SK-N-SH (cell line): ENCODE measurements at regions not wholly inside any gene's neighbourhood (a gene's known extent, or its start where the extent isn't known, plus 50 kb on each side); places are given as distances from the start of the nearest gene placed in this dataset.

Experiments
- CTCF ChIA-PET: fragments of 300-600, 350-600 bp; formaldehyde crosslinking; extraction: SDS; loops from one replicate; lab custom pipeline; 2021; lab: Yijun Ruan, JAX
- POLR2A ChIA-PET: fragments of 350-600 bp; sonication (Branson Sonifier 250); formaldehyde crosslinking; extraction: SDS; loops from one replicate; lab custom pipeline; 2020; ENCODE audit warnings: antibody characterized with exemption, inconsistent platforms; lab: Yijun Ruan, JAX
- DNase-seq: peaks from one replicate; pipeline ENCODE4 v3.0.0; 2012
- H2AFZ ChIP-seq: fragments of 200-600 bp; sonication (generic); 2 replicates; pipeline ENCODE4 v1.8.1; 2016; ENCODE audit warnings: antibody characterized with exemption, mild to moderate bottlenecking, low read depth
- H3F3A ChIP-seq: fragments of 200-600 bp; sonication (generic); replicated peaks from 2 replicates; pipeline ENCODE3; 2016; ENCODE audit warnings: antibody characterized with exemption, mild to moderate bottlenecking; ENCODE audit not compliant: insufficient read depth
- H3K27ac ChIP-seq, 2 experiments: fragments of 200-500 bp in 1 of 2; fragments of 200-600 bp in 1 of 2; sonication (Bioruptor generic) in 1 of 2; sonication (generic), shearing (Covaris generic) in 1 of 2; 2 replicates each; pipeline versions ENCODE4 v1.5.1 to v1.6.1; 2014 to 2016; ENCODE audit warnings: low read depth in 2 of 2, inconsistent platforms in 1 of 2, low read length in 1 of 2, mild to moderate bottlenecking in 1 of 2, mixed read lengths in 1 of 2
- H3K27me3 ChIP-seq: fragments of 200-600 bp; sonication (generic), shearing (Covaris generic); 2 replicates; pipeline ENCODE4 v1.6.1; 2016; ENCODE audit warnings: mixed run types; ENCODE audit not compliant: insufficient read depth
- H3K36me3 ChIP-seq, 2 experiments: fragments of 200-500 bp in 1 of 2; fragments of 200-600 bp in 1 of 2; sonication (Bioruptor generic) in 1 of 2; sonication (generic) in 1 of 2; replicated peaks in 1 of 2; 2 replicates each; pipeline versions ENCODE3 to v1.5.1; 2014 to 2016; ENCODE audit warnings: low read length in 1 of 2, mild to moderate bottlenecking in 1 of 2; ENCODE audit not compliant: insufficient read depth in 2 of 2, control insufficient read depth in 1 of 2
- H3K4me1 ChIP-seq, 2 experiments: fragments of 200-500 bp in 1 of 2; fragments of 200-600 bp in 1 of 2; sonication (Bioruptor generic) in 1 of 2; sonication (generic), shearing (Covaris generic) in 1 of 2; 2 replicates each; pipeline versions ENCODE4 v1.5.1 to v1.6.1; 2014 to 2016; ENCODE audit warnings: low read depth in 1 of 2, low read length in 1 of 2, mixed run types in 1 of 2; ENCODE audit not compliant: insufficient read depth in 2 of 2, control insufficient read depth in 1 of 2
- H3K4me2 ChIP-seq: fragments of 200-600 bp; sonication (generic), shearing (Covaris generic); 2 replicates; pipeline ENCODE4 v1.6.1; 2017; ENCODE audit warnings: mixed run types
- H3K4me3 ChIP-seq, 2 experiments: fragments of 200-500 bp in 1 of 2; fragments of 200-600 bp in 1 of 2; sonication (Bioruptor generic) in 1 of 2; sonication (generic), shearing (Covaris generic) in 1 of 2; 2 replicates each; pipeline versions ENCODE4 v1.5.1 to v1.8.1; 2014 to 2016; ENCODE audit warnings: low read depth in 2 of 2, inconsistent platforms in 1 of 2, low read length in 1 of 2, mild to moderate bottlenecking in 1 of 2, mixed read lengths in 1 of 2, moderate library complexity in 1 of 2
- H3K79me2 ChIP-seq: fragments of 200-600 bp; sonication (generic); 2 replicates; pipeline ENCODE4 v1.8.1; 2017; ENCODE audit warnings: mild to moderate bottlenecking; ENCODE audit not compliant: insufficient read depth
- H3K9ac ChIP-seq: fragments of 200-600 bp; sonication (generic); 2 replicates; pipeline ENCODE4 v1.6.1; 2017; ENCODE audit warnings: mixed run types
- H3K9me2 ChIP-seq: fragments of 200-600 bp; sonication (generic); 2 replicates; pipeline ENCODE4 v1.6.1; 2017; ENCODE audit warnings: mixed run types
- H3K9me3 ChIP-seq: fragments of 200-600 bp; sonication (generic); 2 replicates; pipeline ENCODE4 v1.6.1; 2017; ENCODE audit warnings: mixed run types, mild to moderate bottlenecking, moderate library complexity
- H4K20me1 ChIP-seq: fragments of 200-600 bp; sonication (generic); 2 replicates; pipeline ENCODE4 v1.6.1; 2017; ENCODE audit warnings: mild to moderate bottlenecking, mixed run types; ENCODE audit not compliant: insufficient read depth
- FOSL2 ChIP-seq: IDR thresholded peaks from 2 replicates; pipeline ENCODE4 v1.4.0; 2012; ENCODE audit warnings: low read depth, mild to moderate bottlenecking, moderate library complexity, borderline replicate concordance
- GATA2 ChIP-seq: sonication (generic); formaldehyde crosslinking; IDR thresholded peaks from 2 replicates; pipeline ENCODE4 v1.5.0; 2020; ENCODE audit warnings: mild to moderate bottlenecking, missing genetic modification reagents
- RCOR1 ChIP-seq: fragments of 150-350 bp; IDR thresholded peaks from 2 replicates; pipeline ENCODE4 v1.6.1; 2017; ENCODE audit warnings: antibody characterized with exemption, low read length
- RFX5 ChIP-seq: IDR thresholded peaks from 2 replicates; pipeline ENCODE4 v1.6.1; 2012; ENCODE audit warnings: mild to moderate bottlenecking, improper control_type of control experiment, low read length
- TCF12 ChIP-seq: IDR thresholded peaks from 2 replicates; pipeline ENCODE4 v1.4.0; 2012
- YY1 ChIP-seq: IDR thresholded peaks from 2 replicates; pipeline ENCODE4 v1.4.0; 2012; ENCODE audit warnings: low read depth, mild to moderate bottlenecking
- WGBS: methylation state at CpG from one replicate; pipeline ENCODE4 v1.1.6; 2017; ENCODE audit warnings: low lambda C conversion rate; 5-methylcytosine and 5-hydroxymethylcytosine counted together
- TF ChIP-seq, protein P1 (sequence below): fragments of 200-600 bp; sonication (generic); IDR thresholded peaks from 2 replicates; pipeline ENCODE4 v1.6.1; 2017; ENCODE audit warnings: antibody characterized with exemption, mild to moderate bottlenecking, moderate library complexity
- TF ChIP-seq, protein P2 (sequence below): IDR thresholded peaks from 2 replicates; pipeline ENCODE4; 2012
- TF ChIP-seq, protein P3 (sequence below): fragments of 150-350 bp; IDR thresholded peaks from 2 replicates; pipeline ENCODE4 v1.6.1; 2016; ENCODE audit warnings: mild to moderate bottlenecking, low read depth, low read length

DNA sequence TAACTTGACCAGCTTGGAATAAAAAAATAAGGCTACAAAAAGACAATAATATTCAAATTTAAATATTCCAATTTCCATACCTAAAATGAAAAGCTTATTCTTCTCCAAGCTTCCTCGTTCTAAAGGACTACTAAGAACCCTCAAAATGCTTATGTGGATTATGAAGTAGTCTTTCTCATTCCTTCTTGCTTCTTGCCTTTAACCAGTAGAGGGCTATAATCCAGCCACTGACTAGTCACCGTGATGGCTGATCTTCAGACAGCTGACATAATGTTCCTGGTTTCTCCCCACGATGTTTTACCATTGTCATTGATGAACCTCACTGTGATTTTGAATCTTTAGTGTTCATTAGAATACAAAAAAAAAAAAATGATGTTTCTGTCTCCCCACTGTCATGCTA lies 515.3 kb downstream of the TLE1 start:
- Histone ChIP-seq H3K4me3 (no peak overlapping the region), H3K27ac (no peak overlapping the region), H3K36me3 (no peaks in the 10 kb centered on the region), H3K27me3 (no peaks in the 10 kb centered on the region), H2AFZ (no peak overlapping the region), H3K9me2 (no peaks in the 10 kb centered on the region), H3K4me1 (no peaks in the 10 kb centered on the region), H3K79me2 (no peaks in the 10 kb centered on the region), H3K9ac (no peak overlapping the region), H3K9me3 (no peaks in the 10 kb centered on the region), H3K4me2 (no peak overlapping the region), H3F3A (no peaks in the 10 kb centered on the region), H4K20me1 (no peaks in the 10 kb centered on the region)
- no peak for DNase-seq
- ChIA-PET CTCF (no interaction called here), POLR2A (no interaction called here)
- TF ChIP-seq FOSL2 (no peak), RCOR1 (no peak)
- TF ChIP-seq, protein P1, sequence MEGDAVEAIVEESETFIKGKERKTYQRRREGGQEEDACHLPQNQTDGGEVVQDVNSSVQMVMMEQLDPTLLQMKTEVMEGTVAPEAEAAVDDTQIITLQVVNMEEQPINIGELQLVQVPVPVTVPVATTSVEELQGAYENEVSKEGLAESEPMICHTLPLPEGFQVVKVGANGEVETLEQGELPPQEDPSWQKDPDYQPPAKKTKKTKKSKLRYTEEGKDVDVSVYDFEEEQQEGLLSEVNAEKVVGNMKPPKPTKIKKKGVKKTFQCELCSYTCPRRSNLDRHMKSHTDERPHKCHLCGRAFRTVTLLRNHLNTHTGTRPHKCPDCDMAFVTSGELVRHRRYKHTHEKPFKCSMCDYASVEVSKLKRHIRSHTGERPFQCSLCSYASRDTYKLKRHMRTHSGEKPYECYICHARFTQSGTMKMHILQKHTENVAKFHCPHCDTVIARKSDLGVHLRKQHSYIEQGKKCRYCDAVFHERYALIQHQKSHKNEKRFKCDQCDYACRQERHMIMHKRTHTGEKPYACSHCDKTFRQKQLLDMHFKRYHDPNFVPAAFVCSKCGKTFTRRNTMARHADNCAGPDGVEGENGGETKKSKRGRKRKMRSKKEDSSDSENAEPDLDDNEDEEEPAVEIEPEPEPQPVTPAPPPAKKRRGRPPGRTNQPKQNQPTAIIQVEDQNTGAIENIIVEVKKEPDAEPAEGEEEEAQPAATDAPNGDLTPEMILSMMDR, result peak; percentile 17; the same call in 1 of the 2 replicates
- WGBS, result 26% methylated on average over 3 of the region's 3 CpGs

DNA sequence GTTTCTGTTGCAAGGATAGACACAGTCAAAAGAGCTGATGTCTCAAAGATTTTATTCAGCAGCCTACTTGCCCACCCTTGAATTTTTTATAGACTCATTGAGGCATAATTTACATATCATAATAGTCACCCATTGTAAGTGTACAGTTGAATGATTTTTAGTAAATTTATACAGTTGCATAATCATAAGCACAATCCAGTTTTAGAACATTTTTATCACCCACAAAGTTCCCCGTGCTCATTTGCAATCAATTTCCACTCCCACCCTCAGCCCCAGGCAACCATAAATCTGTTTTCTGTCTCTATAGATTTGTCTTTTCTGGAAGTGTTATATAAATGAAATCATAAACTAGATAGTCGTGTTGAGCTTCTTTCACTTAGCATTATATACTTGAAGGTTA lies 517.7 kb downstream of the TLE1 start:
- ChIA-PET CTCF (interaction anchor here (1.1 kb wide), 1 partner anchor 16 kb away, joined by 4 read pairs; no protein-coding TSS in a partner anchor), POLR2A (no interaction called here)
- H2AFZ ChIP-seq, result no peak overlapping the region
- H3F3A ChIP-seq, result no peaks in the 10 kb centered on the region
- H3K9me2 ChIP-seq, result no peaks in the 10 kb centered on the region
- no peak overlapping the region for H3K9ac ChIP-seq
- WGBS, result 22% methylated on average over 2 of the region's 2 CpGs
- H3K9me3 ChIP-seq, result no peaks in the 10 kb centered on the region
- no peaks in the 10 kb centered on the region for H4K20me1 ChIP-seq
- no peaks in the 10 kb centered on the region for H3K27me3 ChIP-seq
- H3K36me3 ChIP-seq, result no peaks in the 10 kb centered on the region
- TF ChIP-seq, protein P2, sequence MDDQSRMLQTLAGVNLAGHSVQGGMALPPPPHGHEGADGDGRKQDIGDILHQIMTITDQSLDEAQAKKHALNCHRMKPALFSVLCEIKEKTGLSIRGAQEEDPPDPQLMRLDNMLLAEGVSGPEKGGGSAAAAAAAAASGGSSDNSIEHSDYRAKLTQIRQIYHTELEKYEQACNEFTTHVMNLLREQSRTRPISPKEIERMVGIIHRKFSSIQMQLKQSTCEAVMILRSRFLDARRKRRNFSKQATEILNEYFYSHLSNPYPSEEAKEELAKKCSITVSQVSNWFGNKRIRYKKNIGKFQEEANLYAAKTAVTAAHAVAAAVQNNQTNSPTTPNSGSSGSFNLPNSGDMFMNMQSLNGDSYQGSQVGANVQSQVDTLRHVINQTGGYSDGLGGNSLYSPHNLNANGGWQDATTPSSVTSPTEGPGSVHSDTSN, result no peak
- TF ChIP-seq TCF12, result no peak
- TF ChIP-seq, protein P3, sequence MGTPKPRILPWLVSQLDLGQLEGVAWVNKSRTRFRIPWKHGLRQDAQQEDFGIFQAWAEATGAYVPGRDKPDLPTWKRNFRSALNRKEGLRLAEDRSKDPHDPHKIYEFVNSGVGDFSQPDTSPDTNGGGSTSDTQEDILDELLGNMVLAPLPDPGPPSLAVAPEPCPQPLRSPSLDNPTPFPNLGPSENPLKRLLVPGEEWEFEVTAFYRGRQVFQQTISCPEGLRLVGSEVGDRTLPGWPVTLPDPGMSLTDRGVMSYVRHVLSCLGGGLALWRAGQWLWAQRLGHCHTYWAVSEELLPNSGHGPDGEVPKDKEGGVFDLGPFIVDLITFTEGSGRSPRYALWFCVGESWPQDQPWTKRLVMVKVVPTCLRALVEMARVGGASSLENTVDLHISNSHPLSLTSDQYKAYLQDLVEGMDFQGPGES, result no peak
- no peak for TF ChIP-seq YY1
- TF ChIP-seq RFX5, result no peak
- no peak for TF ChIP-seq GATA2
- no peaks in the 10 kb centered on the region for H3K4me1 ChIP-seq
- no peak overlapping the region for H3K4me3 ChIP-seq
- no peak for DNase-seq
- no peaks in the 10 kb centered on the region for H3K79me2 ChIP-seq
- H3K4me2 ChIP-seq, result no peak overlapping the region
- H3K27ac ChIP-seq, result no peak overlapping the region
